ENCODE measurements at regions not wholly inside any gene's neighbourhood (a gene's known extent, or its start where the extent isn't known, plus 50 kb on each side); places are given as distances from the start of the nearest gene placed in this dataset.
"Not testable (repeated sequence)": the region's sequence is repeated elsewhere in the genome, so short reads cannot be mapped to it uniquely, and the experiment has no call there.

DNA sequence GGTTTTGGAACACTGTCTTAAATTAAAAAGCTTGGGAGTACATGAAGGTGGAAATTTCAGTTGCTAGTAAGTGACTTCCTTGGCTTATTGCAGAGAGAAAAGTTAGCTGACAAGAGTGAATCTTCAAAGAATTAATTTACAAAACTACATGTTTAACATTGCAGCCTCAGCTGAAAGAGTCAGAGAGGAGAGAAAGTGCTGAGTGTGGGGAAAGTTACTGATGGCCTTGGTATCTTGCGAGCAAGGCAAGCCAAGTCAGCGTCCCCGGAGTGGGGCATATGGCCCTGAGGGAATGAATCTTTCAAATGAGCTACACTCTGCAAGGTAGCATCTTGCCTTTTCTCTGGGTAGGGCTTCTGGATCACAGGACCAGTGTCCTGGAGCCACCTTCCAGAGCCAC is 131.3 kb downstream of the LPIN1 start:
- no peak for DNase-seq (ENCODE audit: low read depth)

DNA sequence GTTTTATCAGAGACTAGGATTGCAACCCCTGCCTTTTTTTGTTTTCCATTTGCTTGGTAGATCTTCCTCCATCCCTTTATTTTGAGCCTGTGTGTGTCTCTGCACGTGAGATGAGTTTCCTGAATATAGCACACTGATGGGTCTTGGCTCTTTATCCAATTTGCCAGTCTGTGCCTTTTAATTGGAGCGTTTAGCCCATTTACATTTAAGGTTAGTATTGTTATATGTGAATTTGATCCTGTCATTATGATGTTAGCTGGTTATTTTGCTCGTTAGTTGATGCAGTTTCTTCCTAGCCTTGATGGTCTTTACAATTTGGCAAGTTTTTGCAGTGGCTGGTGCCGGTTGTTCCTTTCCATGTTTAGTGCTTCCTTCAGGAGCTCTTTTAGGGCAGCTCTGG is 138.8 kb downstream of the LPIN1 start:
- DNase-seq (ENCODE audit: low read depth), result not testable (repeated sequence)

DNA sequence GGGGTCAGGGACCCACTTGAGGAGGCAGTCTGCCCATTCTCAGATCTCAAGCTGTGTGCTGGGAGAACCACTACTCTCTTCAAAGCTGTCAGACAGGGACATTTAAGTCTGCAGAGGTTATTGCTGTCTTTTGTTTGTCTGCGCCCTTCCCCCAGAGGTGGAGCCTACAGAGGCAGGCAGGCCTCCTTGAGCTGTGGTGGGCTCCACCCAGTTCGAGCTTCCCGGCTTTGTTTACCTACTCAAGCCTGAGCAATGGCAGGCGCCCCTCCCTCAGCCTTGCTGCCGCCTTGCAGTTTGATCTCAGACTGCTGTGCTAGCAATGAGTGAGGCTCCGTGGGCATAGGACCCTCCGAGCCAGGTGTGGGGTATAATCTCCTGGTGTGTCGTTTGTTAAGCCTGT is 140.5 kb downstream of the LPIN1 start:
- not testable (repeated sequence) for DNase-seq (ENCODE audit: low read depth)

- DNase-seq (ENCODE audit: low read depth), result no peak
These were observed 142.8 kb downstream of the LPIN1 start for GRCh38 chr2:11889101-11889850.

- DNase-seq (ENCODE audit: low read depth), result no peak
These were observed 143.4 kb downstream of the LPIN1 start for GRCh38 chr2:11889854-11890253.

DNA sequence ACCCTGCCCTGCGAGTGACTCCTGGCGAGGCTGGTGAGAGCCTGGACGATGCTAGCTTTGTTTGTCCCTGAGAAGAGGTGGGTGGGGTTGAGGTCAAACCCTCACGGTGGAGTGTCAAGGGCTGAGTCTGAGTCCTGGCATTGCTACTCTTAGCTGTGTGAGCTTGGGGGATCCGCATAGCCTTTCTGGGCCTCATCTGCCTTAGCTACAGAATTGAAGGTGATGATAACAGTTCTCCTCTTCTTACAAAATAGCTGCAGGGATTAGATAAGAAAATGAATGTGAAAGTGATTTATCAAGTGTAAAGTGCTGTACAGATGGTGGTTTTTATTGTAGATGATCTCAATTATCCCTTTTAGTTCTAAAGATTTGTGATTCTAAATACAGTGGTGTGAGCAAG is 144.6 kb downstream of the LPIN1 start:
- DNase-seq (ENCODE audit: low read depth), result no peak

- no peak for DNase-seq (ENCODE audit: low read depth)
These were observed 145.4 kb downstream of the LPIN1 start for GRCh38 chr2:11891671-11892440.

DNA sequence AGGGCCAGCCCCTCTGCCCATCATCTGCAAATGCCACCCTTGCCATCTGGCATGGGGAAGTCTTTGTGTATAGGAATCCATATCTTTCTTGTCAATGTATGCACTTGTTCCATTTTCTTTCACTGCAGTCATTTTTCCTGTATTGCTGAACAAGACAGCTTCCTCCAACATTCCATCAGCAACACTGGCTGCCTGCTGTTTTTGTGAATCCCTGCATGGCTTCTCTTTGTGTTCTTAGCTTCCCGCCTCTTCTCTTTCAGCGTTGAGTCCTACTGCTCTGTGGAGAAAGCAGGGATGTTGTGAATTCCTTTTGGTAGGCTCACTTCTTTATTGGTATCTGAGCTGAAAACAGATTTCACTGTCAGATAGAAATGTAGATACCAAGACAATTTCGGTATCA is 150.0 kb downstream of the LPIN1 start:
- no peak for DNase-seq (ENCODE audit: low read depth)

GRCh38 chr2:11898576-11898975 is 152.1 kb downstream of the LPIN1 start:
- no peak for DNase-seq (ENCODE audit: low read depth)

GRCh38 chr2:11899264-11899818 is 152.9 kb downstream of the LPIN1 start:
- peak; percentile 65 for DNase-seq (ENCODE audit: low read depth)

DNA sequence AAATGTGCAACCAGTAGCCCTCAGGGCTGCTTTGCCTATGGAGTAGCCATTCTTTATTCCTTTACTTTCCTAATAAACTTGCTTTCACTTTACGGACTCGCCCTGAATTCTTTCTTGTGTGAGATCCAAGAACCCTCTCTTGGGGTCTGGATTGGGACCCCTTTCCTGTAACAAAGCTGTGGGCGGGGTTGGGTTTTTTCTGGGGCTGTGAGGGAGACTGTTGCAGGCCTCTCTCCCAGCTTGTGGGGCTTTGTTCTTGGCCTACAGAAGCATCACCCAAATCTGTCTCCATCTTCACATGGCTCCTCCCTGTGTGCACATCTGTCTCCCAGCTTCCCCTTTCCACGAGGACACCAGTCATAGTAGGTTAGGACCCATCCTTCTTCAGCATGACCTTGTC is 154.5 kb downstream of the LPIN1 start:
- not testable (repeated sequence) for DNase-seq (ENCODE audit: low read depth)

DNA sequence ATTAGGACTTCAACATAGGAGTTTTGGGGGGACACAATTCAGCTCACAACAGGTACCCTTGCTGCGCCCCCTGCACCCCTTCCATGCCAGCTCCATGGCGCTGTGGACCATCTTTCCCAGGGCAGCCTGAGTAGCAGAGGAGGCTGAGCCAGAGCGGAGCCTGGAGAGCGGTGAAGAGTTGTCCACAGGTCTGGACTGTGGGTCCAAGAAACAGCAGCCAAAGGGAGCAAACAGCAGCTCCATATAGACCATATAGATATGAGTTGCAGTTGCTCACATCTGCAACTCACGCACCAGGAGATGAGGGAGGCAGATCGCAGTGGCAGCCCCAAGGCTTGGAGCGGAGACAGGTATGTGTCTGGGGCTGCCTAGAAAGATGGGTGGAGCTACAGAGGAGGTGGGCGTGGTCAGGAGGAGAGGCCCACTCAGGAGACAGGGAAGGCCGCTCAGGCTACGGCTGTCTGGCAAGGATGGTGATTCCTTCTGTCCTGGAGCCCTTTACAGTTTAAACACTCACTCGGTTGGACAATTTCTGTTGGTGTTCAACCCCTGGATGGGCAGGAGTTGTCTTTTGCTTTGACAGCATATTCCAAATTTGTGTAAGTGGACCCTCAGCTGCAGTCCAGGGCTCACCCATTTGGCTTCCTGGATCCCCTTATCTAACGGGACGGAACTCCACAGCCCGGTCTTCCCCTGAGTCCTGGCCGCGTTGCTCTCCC is 155.1 kb downstream of the LPIN1 start:
- DNase-seq (ENCODE audit: low read depth), result no peak

- no peak for DNase-seq (ENCODE audit: low read depth)
These were observed 156.7 kb downstream of the LPIN1 start for GRCh38 chr2:11903085-11903606.

GRCh38 chr2:11904029-11904428 is 157.6 kb downstream of the LPIN1 start:
- DNase-seq (ENCODE audit: low read depth), result no peak

- DNase-seq (ENCODE audit: low read depth), result no peak
These were observed 158.5 kb downstream of the LPIN1 start for GRCh38 chr2:11904941-11905340.

GRCh38 chr2:11907190-11907589 is 160.8 kb downstream of the LPIN1 start:
- DNase-seq (ENCODE audit: low read depth), result no peak

DNA sequence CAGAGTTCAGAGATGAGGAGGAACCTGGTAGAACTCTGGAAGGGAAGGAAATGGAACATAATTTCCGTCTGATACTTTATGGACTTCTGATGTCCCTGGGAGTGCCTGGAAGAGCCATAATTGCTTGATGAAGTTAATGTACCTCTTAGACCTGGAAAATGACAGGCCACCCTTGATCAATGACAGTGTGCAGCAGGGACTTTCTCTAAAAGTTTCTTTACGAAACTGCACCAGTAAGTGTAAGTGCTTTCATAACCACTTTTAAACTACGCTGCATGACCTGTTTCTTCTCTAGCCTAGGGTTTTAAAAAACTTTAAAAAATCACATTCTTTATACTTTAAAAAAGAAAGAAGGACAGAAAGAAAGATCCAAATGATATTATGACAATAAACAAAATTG is 164.5 kb downstream of the LPIN1 start:
- no peak for DNase-seq (ENCODE audit: low read depth)

- DNase-seq (ENCODE audit: low read depth), result no peak
These were observed 166.5 kb downstream of the LPIN1 start for GRCh38 chr2:11912980-11913379.

DNA sequence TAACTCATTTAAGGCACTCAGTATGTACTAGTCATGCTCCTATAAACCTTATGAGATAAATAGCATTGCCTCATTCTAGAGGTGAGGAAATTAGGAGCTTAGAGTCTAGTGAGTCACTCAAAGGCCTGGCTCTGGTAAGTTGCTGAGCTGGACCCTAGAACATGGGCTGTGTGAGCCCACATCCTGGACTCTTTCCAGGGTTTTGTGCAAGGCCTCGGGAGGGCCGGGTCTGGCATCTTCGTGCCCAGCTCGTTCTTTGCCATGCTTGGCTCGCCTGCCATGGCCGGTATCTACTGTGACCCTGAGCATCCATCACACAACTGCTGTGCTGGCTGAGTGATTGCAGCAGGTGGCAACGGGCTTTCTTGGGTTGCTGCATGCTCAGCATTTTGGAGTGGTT is 168.0 kb downstream of the LPIN1 start:
- peak; percentile 39 for DNase-seq (ENCODE audit: low read depth)

- DNase-seq (ENCODE audit: low read depth), result no peak
These were observed 169.2 kb downstream of the LPIN1 start for GRCh38 chr2:11915650-11916049.

GRCh38 chr2:11919953-11920352 is 173.5 kb downstream of the LPIN1 start:
- DNase-seq (ENCODE audit: low read depth), result no peak

- no peak for DNase-seq (ENCODE audit: low read depth)
These were observed 174.7 kb downstream of the LPIN1 start for GRCh38 chr2:11920993-11921583.

Measured in M059J (cell line).